Activated CD4-positive, alpha-beta T cell treated with anti-CD3 and anti-CD28 coated beads, Interleukin-2, Interleukin-4, amounts not matched to agents 100 ng/mL and 50 ng/mL, durations not matched to agents 16 hours and 8 hours (primary cell): ENCODE measurements at regions not wholly inside any gene's neighbourhood (a gene's known extent, or its start where the extent isn't known, plus 50 kb on each side); places are given as distances from the start of the nearest gene placed in this dataset.

Experiments
- DNase-seq: peaks from one replicate; pipeline ENCODE4 v3.0.0-alpha.2; 2020; ENCODE audit warnings: low spot score

DNA sequence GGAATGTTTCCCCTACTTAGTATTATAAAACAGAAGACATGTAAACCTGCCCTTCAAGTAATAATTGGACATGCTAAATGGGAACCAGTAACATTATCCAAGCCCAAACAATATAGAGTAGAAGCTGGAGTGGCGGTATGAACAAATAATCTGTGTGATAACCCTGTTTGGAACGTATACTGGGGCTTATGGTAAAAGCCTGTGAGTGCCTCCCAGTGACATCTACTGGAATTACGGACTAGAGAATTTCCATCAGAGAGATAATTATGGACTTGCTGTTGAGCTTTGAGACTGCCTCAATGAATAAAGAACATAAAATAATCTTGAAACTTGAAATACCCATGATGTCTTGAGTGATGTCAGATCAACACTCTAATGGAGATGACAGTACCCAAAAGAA, 406.3 kb upstream of the GRIA3 start:
- DNase-seq, result no peak

DNA sequence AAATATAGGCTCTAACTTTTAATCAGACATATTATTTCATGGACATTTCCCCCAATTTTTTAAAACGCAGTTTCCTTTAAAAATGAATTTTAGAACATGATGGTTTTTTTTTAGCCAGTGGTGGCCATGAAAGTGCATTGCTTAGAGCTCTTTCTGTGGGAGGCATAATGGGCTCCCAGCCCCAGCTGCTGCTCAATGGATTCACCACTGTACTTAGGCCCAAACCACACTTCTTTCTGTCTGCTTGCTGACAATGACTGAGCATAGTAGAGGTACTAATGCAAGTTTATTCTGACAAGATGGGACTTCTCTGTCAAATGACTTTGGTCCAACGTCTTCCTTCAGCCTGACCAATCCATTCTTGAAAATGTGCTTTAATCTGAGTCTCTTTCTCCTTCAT, 400.2 kb upstream of the GRIA3 start:
- DNase-seq, result no peak

DNA sequence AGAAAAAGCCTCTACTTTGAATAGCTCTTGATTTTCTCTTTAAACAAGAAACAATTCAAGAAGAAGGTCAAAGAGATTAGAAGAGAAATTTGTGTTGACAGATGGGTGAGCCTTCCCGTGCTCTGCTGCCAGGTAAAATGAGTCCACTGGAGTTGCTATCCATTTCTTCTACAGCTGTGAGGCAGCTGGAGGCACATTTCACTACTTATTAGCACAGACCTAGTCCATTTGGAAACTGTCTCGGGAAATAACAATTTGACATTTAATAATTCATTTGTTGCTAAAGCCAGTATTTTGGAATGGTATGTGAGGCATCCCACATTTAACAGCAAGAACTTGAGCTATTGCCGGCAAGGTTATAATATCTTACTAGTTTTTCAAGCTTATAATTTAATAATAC, 396.8 kb upstream of the GRIA3 start:
- DNase-seq, result no peak

DNA sequence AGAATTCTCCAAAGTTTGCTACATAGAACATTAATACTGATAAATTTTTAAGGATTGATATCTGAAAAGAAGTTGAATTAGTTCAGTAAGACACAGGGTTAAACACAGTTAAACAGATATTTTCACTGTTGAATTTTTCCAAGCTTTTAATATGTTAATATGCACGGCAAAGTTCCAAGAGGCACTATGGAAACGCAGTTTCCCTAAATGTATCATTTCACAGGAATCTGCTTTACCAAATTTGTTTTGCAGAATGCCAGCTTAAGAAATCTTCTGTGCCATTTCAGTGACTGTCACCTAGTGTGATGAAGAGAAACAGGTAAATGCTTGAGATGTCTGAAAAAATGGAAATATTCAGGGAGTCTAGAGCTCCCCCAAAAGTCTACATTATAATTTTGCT, 395.9 kb upstream of the GRIA3 start:
- DNase-seq, result no peak

DNA sequence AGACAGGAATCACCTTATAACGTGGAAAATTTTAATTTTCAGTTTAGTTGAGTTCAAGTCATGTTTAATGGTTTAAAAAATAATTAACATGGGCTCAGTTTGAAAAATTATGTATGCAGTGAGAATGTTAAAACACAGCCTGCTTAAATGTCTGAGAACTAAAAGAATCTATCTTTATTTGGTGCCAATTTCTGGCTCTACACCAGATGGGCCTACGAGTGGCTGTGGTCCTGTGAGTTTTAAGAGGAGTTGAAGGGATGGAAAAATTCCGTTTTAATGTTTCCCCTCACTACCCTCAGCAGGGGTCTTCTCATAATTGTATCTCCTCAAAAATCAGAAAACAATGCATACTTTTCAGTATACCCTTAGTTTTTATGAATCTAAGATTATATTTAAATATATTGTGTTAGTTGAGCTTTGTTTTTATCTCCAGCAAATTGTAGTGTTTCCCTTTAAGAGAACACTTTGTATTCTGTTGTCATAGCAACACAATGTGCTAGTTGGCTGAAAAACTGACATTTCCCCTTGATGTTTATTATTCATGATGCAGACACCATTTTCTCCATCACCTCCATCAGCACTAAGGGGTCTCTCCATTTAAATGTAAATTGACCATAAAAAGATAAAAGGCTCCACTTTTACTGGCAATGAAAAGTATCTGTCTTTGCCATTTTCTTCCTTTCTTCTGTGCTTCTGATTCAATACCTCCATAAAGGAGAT, 393.5 kb upstream of the GRIA3 start:
- DNase-seq, result no peak

DNA sequence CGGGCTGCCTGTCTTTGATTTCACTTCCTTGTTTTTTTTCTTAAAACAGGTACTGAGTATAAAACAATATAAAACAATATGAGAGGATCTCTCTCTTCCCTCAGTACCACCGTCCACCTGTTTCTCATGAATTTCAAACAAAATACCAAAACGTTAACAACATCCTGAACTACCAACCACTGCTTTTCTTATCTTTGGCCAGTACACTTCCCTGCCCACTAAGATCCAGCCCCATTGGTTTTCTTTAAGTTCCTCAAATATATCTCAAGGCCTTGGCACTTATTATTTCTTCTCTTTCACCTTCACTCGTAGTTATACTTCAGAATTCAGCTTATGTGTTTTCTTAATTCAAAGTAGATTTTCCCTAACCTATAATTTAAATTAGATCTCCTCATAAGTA, 370.2 kb upstream of the GRIA3 start:
- no peak for DNase-seq

DNA sequence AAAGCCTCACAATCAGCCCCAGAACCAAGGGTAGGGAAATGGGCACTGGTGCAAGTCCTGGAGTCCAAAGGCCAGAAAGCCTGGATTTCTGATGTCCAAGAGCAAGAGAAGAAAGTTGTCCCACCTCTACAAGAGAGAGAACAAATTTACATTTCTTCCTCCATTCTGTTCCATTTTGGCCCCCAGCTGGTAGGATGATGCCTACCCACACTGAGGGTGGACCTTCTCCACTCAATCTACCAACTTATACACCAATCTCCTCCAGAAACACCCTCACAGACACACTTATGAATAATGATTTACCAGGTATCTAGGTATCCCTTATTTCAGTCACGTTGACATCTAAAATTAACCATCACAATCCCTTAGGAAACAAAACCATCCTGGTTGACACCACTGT, 367.8 kb upstream of the GRIA3 start:
- no peak for DNase-seq

DNA sequence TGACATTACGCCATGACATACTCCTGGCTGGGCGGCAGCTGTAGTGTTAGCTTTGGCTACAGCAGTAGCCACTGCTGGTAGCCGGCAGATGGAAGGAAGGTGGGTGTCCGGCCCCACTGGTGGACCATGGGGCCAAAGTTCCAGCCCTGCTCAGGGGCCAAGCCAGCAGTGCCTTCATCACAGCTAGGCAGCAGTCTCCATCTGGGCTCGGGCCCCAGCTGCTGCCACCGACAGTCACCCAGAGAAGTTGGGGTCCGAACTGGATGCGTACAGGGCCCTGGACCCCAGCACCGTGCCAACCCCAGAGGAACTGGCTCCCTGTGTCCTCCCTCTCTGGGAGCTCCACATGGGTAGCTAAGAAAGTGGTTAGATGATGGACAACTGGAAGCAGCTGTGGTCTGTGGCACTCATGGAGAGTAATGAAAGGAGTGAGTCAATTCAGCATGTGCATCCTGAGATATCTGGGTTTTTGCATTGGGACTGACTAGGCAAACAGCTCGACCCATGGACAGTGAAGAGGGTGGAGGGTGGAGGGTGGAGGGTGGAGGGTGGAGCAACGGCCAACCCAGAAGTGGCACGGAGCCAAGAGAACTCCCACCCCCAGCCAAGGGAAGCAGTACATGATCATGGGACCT, 366.6 kb upstream of the GRIA3 start:
- no peak for DNase-seq

DNA sequence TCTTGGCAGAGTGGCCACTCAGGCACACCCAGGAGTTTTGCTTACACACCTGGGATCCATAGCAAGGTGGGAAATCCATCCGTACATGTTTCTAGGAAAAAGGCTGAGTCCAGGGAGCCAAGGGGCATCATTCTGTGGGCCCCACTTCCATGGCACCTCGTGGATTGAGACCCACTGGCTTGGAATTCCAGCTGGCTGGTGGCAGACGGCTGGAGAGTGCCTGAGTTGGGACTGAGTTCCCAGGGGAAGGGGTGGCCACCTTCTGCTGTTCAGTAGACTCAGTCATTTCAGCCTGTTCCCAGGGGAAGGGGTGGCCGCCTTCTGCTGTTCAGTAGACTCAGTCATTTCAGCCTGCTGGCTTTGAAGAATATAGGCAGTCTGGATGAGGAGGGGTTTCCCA, 366.0 kb upstream of the GRIA3 start:
- DNase-seq, result no peak

DNA sequence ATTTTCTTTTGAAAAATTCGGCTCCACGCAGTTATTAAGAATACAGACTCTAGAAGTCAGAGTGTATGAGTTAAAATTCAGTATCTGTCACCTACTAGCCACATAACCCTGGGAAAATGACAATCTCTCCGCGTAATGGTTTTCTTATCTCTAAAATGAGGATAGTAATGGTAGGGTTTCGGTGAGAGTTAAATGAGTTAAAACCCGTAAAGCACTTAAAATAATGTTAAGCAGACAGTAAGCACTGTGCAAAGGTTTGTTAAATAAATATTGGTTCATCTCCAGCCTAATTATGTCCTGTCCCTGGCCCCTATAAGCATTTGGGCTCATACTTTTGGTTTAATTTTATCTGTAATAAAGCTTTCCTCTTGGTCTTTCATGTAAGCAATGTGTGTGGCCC, 350.8 kb upstream of the GRIA3 start:
- no peak for DNase-seq

DNA sequence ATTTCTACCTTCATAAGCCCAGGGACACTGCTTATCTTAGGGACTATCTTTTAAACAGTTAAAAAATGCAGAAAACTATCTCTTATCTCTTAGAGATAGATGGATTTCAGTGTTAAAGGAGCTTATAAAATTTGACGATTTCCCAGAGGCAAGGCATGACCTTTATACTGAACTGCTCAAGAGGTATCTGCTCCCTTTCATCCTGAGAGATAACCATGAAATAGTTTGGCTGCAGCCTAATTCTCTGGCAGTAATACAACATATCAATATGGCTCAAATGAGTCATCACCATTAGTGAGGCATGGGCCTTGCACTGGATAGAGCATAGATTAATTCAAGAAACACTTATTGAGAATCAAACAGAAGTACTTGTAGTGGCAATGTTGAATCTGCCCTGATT, 348.2 kb upstream of the GRIA3 start:
- no peak for DNase-seq

DNA sequence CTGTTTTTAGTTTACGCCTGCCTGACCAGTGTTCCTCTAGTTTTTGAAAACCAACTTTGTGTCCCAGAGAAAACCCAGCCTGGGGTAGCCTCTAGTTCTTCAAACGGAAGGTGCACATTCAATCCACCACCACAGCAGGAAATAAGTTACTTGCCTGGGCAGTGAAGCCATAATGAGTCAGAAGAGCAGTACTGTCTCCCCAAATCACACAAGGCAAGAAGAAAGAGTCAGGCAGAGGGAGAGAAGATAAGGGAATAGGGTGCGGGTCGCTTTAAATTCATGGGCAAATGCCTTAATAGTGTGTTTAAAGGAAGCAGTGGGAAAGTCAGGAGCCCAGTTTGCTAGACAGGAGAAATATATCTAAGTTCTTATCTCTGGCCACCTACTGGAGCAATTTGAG, 333.8 kb upstream of the GRIA3 start:
- DNase-seq, result no peak

DNA sequence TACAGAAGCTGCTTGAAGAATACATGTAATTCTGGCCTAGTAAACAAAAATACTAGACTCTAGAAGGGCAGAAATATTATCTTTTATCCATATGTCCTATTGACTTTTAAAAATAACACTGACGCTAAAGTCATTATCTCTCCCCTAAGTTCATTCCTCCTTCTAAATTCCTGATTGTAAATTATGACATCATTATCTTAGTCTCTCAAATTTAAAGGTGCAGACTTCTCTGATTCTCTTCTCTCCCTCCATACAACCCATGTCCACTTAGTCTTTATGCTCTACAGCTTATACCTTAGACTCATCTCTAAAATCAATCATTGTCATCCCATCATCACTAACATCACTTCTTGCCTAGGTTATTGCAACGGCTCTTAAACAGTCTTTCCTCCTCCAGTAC, 327.9 kb upstream of the GRIA3 start:
- DNase-seq, result no peak

DNA sequence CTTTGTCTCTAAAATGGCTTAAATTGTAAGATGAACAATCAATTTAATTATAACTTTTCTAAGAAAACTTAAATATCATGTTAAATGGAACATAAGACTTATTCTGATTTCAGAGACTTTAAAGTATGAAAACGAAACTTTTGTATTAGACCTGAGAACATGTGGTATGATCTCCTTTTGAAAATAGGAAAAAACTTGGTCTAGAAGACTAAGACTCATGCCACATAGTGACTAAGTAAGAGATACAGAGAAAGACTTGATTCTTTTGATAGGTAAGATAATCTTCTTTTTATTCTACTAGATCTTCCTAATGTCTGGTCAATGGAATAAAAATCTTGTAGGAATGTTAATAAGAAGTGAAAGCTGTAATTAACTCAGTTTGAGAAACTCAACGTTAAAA, 326.3 kb upstream of the GRIA3 start:
- DNase-seq, result no peak

DNA sequence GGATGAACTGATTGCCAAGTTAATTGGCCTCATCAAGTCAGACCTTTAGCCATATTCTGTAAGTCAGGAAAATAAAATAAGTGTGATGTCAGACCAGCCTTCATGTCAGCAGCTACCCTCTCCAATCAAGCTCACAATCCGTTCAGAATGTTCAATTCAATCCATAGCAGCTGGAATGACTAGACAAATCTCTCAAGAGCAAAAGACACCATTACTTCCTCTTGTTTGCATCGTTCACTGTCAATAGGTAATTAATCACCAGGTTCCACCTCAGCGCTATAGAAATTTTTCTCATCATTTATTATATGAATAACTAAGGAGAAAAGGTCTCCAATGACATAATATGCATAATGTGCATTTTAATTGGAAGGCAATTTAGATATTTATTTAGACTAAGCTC, 321.0 kb upstream of the GRIA3 start:
- DNase-seq, result no peak

DNA sequence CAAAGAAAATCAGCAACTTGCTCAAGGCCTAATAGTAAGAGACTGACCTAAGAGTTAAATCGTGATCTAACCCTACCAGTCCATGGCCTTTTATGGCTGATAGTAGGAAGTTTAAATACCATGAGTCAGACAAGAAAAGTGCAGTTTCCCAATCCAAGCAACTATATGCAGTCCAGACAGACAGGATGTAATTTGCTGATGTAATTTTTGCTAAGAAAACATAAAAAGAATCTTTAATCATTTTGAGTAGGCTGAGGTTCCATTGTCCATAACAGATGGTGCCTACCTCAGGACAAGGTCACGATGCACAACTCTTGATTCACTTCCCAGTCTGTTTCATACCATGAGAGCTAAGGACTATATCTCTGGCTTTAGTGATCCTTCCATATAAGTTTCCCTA, 317.5 kb upstream of the GRIA3 start:
- DNase-seq, result no peak

DNA sequence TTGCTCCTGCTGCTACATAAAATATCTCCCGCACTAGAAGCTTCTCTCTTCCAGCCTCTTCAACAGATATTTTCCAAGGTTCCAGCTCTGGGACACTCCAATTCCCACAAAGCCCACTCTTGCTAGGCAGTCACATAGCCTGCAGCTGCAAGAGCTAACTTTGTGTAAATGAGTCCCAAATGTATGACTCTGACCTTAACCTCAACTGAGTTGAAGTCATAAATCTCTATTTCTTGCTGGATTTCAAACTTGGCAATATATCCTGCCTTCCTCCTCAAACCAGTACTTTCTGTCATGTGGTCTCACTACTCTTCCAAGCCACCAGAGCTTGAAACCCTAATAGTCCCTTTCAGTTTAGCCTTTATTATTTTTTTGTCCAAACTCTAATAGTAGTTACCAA, 315.4 kb upstream of the GRIA3 start:
- DNase-seq, result no peak

DNA sequence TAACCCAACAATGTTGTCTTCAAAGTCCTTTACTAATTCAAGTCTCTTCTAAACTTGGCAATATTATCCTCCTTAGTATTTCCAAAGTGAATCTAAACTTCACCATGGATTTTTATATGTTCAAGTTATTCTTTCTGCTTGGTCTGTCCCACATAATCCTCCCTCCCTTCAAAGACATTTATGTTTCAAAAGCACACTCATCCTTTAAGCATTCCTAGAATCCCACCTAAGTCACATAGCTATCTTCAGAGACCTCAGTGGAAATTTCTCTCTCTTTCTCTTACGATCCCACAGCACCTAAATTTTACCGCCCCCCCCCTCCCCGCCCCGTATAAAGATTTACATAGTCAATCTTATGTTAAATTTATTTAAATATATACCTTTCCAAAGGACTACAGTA, 314.9 kb upstream of the GRIA3 start:
- no peak for DNase-seq

DNA sequence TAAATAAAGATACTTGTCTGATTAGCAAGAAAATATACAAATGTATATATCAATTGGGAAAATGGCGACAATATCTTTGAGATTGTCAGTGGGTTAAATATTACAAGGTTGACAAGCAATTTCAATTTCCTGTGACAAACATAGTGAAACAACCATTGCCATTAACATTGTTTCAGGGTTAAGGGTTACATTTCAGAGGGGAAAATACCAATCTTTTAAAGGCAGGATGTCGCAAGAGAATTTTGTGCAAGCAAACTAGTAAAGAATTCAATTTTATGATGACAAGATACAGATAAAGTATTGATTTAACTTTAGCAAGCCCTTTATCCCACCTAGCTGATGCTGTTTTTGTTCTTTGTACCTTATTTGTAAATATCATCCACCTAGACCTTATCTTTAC, 305.8 kb upstream of the GRIA3 start:
- DNase-seq, result no peak

DNA sequence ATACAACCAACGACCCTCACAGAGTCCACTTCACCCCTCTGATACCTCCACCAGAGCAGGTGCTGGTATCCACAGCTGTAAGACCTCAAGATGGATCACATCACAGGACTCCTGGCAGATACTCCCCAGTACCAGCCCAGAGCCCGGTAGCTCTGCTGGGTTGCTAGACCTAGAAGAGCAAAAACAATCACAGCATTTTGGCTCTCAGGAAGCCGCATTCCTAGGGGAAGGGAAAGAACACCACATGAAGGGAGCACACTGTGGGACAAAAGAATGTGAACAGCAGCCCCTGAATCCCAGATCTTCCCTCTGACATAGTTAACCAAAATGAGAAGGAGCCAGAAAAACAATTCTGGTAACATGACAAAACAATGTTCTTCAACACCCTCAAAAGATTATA, 303.1 kb upstream of the GRIA3 start:
- DNase-seq, result no peak

DNA sequence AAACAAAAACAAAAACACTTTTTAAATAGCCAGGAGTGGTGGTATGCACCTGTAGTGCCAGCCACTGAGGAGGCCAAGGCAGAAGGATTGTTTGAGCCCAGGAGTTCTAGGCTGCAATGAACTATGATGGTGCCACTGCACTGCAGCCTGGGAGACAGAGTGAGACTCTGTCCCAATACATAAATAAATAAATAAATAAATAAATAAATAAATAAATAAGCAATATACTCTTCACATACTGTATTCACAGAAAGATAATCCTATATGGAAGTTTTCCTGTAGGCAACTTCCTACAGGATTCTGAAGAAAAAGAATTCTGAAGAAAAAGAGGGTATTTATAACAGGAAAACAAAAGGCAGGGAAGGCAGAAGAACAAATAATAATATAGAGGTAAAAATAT, 293.3 kb upstream of the GRIA3 start:
- no peak for DNase-seq

DNA sequence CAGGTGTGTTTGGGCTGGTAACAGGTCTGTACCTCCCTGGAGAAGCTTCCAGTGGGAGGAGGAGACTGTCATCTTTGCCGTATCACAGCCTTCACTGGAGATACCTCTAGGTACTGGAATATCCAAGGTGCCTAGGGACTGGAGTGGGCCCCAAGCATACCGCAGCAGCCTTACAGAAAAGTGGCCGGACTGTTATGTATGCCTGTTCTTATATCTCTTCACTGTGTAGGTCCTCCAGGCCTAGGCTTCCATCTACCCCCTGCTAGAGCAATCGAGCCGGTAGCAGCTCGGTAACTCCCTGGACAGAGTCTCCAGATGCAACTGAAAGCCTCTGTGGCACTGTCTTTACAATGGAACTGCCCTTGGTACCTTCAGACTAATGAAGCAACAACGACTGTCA, 277.4 kb upstream of the GRIA3 start:
- no peak for DNase-seq

DNA sequence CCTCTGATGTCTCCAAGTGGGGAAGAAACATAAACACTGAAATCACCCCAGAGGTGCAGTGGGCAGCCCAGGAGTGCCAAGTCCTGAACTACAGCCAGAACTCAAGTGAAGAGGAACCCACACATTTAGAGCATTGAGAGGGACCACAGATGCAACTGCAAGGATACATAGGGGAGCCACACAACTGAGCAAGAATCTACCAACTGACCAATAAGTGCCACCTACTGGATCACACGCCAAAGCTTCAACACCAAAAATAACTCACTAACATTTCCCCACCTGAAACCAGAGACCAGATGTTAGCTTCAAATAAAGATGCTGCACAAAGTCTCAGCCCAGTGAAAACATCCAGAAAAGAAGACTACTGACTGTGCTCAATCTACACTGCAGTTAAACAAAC, 276.7 kb upstream of the GRIA3 start:
- no peak for DNase-seq

DNA sequence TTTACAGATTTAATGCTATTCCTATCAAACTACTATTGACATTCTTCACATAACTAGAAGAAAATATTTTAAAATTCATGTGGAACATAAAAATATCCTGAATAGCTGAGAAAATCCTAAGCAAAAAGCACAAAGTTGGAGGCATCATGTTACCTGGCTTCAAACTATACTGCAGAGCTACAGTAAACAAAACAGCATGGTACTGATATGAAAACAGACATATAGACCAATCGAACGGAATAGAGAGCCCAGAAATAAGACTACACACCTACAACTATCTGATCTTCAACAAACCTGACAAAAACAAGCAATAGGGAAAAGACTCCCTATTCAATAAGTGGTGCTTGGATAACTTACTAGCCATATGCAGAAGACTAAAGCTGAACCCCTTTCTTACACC, 273.4 kb upstream of the GRIA3 start:
- DNase-seq, result no peak
